Chondrocyte (in vitro differentiated cells): ENCODE measurements at regions not wholly inside any gene's neighbourhood (a gene's known extent, or its start where the extent isn't known, plus 50 kb on each side); places are given as distances from the start of the nearest gene placed in this dataset.

ENCODE experiments used
- DNase-seq: peaks from one replicate; pipeline ENCODE4 v3.0.0; 2021; ENCODE audit warnings: mixed read lengths, low spot score
- H3K27ac Mint-ChIP-seq: one replicate; pipeline ENCODE4 v1.8.0; 2021; ENCODE audit warnings: mild to moderate bottlenecking, moderate library complexity, mixed read lengths; ENCODE audit not compliant: unreplicated experiment
- H3K27me3 Mint-ChIP-seq: 2 replicates; pipeline ENCODE4 v1.8.0; 2021; ENCODE audit warnings: low read depth, mixed read lengths
- H3K36me3 Mint-ChIP-seq: 2 replicates; pipeline ENCODE4 v1.8.0; 2021; ENCODE audit warnings: low read depth, mixed read lengths
- H3K4me1 Mint-ChIP-seq: 2 replicates; pipeline ENCODE4 v1.8.0; 2021; ENCODE audit warnings: low read depth, mild to moderate bottlenecking, mixed read lengths
- H3K4me3 Mint-ChIP-seq: one replicate; pipeline ENCODE4 v1.8.0; 2021; ENCODE audit warnings: mild to moderate bottlenecking, moderate library complexity, mixed read lengths; ENCODE audit not compliant: unreplicated experiment
- H3K9me3 Mint-ChIP-seq: 2 replicates; pipeline ENCODE4 v1.8.0; 2021; ENCODE audit warnings: low read depth, mixed read lengths
- CTCF ChIP-seq: fragments of 200-600 bp; sonication (generic); IDR thresholded peaks from 2 replicates; pipeline ENCODE4 v1.5.0; 2021; ENCODE audit warnings: antibody characterized with exemption, mild to moderate bottlenecking, moderate library complexity

- TF ChIP-seq CTCF: no peak
- DNase-seq: no peak
- Mint-ChIP-seq H3K36me3 (no peaks in the 10 kb centered on the region), H3K27ac (no peak overlapping the region), H3K4me3 (no peak overlapping the region), H3K4me1 (no peaks in the 10 kb centered on the region), H3K27me3 (no peaks in the 10 kb centered on the region), H3K9me3 (peaks cover 12% of the 10 kb centered on the region)
These were observed 201.1 kb downstream of the ACTR3 start for GRCh38 chr2:114091010-114091409.

- Mint-ChIP-seq H3K27me3 (peaks cover 3% of the 10 kb centered on the region), H3K9me3 (peaks cover 14% of the 10 kb centered on the region), H3K36me3 (no peaks in the 10 kb centered on the region), H3K4me1 (no peaks in the 10 kb centered on the region), H3K27ac (no peak overlapping the region), H3K4me3 (no peak overlapping the region)
- TF ChIP-seq CTCF: no peak
- no peak for DNase-seq
These were observed 218.4 kb downstream of the ACTR3 start for GRCh38 chr2:114108249-114108648.

GRCh38 chr2:114108824-114109416 lies 219.0 kb downstream of the ACTR3 start:
- peaks cover 3% of the 10 kb centered on the region for H3K27me3 Mint-ChIP-seq
- no peaks in the 10 kb centered on the region for H3K36me3 Mint-ChIP-seq
- no peak overlapping the region for H3K4me3 Mint-ChIP-seq
- peaks cover 10% of the 10 kb centered on the region for H3K9me3 Mint-ChIP-seq
- H3K27ac Mint-ChIP-seq: no peak overlapping the region
- no peaks in the 10 kb centered on the region for H3K4me1 Mint-ChIP-seq
- no peak for DNase-seq
- TF ChIP-seq CTCF: no peak

GRCh38 chr2:114111329-114111728 lies 221.4 kb downstream of the ACTR3 start:
- H3K4me1 Mint-ChIP-seq: no peaks in the 10 kb centered on the region
- H3K9me3 Mint-ChIP-seq: peaks cover 2% of the 10 kb centered on the region
- H3K27ac Mint-ChIP-seq: no peak overlapping the region
- H3K36me3 Mint-ChIP-seq: no peaks in the 10 kb centered on the region
- TF ChIP-seq CTCF: no peak
- DNase-seq: no peak
- H3K27me3 Mint-ChIP-seq: no peaks in the 10 kb centered on the region
- H3K4me3 Mint-ChIP-seq: no peak overlapping the region

GRCh38 chr2:114113518-114113917 lies 223.6 kb downstream of the ACTR3 start:
- no peak for TF ChIP-seq CTCF
- H3K27me3 Mint-ChIP-seq: no peaks in the 10 kb centered on the region
- no peak for DNase-seq
- H3K9me3 Mint-ChIP-seq: no peaks in the 10 kb centered on the region
- H3K4me1 Mint-ChIP-seq: no peaks in the 10 kb centered on the region
- H3K36me3 Mint-ChIP-seq: no peaks in the 10 kb centered on the region
- H3K4me3 Mint-ChIP-seq: no peak overlapping the region
- H3K27ac Mint-ChIP-seq: no peak overlapping the region
